ENCODE measurements at regions not wholly inside any gene's neighbourhood (a gene's known extent, or its start where the extent isn't known, plus 50 kb on each side); places are given as distances from the start of the nearest gene placed in this dataset.

DNA sequence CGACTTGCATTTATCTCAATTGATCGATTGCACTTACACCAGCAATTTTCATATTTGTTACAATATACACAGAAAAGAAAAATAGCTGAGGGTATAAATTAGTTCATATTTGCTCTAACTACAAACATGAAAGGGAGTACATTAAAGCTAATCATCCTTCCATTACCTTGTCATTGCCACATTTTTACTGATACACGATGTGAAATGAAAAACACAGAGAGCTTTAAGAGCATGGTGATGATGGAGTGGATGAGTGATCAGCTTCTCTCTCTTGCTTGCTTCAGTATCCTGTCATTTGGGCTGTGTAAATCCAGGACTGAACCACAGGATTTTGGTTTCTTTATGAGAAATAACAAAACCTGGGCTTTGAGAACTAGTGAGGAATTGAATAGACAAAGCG is 1207.5 kb upstream of the GOT2 start (continued):
- TF ChIP-seq, protein P1, sequence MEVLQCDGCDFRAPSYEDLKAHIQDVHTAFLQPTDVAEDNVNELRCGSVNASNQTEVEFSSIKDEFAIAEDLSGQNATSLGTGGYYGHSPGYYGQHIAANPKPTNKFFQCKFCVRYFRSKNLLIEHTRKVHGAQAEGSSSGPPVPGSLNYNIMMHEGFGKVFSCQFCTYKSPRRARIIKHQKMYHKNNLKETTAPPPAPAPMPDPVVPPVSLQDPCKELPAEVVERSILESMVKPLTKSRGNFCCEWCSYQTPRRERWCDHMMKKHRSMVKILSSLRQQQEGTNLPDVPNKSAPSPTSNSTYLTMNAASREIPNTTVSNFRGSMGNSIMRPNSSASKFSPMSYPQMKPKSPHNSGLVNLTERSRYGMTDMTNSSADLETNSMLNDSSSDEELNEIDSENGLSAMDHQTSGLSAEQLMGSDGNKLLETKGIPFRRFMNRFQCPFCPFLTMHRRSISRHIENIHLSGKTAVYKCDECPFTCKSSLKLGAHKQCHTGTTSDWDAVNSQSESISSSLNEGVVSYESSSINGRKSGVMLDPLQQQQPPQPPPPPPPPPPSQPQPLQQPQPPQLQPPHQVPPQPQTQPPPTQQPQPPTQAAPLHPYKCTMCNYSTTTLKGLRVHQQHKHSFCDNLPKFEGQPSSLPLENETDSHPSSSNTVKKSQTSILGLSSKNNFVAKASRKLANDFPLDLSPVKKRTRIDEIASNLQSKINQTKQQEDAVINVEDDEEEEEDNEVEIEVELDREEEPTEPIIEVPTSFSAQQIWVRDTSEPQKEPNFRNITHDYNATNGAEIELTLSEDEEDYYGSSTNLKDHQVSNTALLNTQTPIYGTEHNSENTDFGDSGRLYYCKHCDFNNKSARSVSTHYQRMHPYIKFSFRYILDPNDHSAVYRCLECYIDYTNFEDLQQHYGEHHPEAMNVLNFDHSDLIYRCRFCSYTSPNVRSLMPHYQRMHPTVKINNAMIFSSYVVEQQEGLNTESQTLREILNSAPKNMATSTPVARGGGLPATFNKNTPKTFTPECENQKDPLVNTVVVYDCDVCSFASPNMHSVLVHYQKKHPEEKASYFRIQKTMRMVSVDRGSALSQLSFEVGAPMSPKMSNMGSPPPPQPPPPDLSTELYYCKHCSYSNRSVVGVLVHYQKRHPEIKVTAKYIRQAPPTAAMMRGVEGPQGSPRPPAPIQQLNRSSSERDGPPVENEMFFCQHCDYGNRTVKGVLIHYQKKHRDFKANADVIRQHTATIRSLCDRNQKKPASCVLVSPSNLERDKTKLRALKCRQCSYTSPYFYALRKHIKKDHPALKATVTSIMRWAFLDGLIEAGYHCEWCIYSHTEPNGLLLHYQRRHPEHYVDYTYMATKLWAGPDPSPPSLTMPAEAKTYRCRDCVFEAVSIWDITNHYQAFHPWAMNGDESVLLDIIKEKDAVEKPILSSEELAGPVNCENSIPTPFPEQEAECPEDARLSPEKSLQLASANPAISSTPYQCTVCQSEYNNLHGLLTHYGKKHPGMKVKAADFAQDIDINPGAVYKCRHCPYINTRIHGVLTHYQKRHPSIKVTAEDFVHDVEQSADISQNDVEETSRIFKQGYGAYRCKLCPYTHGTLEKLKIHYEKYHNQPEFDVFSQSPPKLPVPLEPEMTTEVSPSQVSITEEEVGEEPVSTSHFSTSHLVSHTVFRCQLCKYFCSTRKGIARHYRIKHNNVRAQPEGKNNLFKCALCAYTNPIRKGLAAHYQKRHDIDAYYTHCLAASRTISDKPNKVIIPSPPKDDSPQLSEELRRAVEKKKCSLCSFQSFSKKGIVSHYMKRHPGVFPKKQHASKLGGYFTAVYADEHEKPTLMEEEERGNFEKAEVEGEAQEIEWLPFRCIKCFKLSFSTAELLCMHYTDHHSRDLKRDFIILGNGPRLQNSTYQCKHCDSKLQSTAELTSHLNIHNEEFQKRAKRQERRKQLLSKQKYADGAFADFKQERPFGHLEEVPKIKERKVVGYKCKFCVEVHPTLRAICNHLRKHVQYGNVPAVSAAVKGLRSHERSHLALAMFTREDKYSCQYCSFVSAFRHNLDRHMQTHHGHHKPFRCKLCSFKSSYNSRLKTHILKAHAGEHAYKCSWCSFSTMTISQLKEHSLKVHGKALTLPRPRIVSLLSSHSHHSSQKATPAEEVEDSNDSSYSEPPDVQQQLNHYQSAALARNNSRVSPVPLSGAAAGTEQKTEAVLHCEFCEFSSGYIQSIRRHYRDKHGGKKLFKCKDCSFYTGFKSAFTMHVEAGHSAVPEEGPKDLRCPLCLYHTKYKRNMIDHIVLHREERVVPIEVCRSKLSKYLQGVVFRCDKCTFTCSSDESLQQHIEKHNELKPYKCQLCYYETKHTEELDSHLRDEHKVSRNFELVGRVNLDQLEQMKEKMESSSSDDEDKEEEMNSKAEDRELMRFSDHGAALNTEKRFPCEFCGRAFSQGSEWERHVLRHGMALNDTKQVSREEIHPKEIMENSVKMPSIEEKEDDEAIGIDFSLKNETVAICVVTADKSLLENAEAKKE (CRISPR knock-in tag; IDR thresholded peaks at IDR 0.05) = no peak
- no peak for TF ChIP-seq ZNF331 (CRISPR knock-in tag; IDR thresholded peaks at IDR 0.05; ENCODE audit: low read depth)

DNA sequence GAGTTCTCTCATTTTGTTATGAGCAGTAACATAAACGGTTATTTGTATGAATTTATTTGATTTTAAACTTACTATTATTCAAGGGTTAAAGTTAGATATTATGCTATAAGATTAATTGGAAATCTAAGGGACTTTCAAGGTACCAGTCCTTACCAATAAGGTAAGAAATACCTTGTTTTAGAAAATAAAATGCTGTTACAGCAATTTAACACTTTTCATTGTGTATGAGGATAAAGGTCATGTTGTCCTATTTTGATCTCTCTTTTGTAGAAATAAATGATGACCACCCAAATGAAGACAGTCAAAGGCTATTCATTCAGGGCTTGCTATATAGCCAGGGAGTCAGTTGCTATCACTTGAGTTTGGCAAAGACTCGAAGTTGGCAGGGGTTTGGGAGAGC is 1185.9 kb upstream of the GOT2 start:
- no peak for DNase-seq (ENCODE audit: low spot score)
- ATAC-seq = no peak
- Histone ChIP-seq H3F3A (replicated peaks; ENCODE audit: low read depth) (no peaks in the 10 kb centered on the region), H3K36me3 (ENCODE audit: insufficient read depth) (no peaks in the 10 kb centered on the region), H3K79me2 (replicated peaks; ENCODE audit: insufficient read depth) (no peaks in the 10 kb centered on the region), H3K4me3 (no peak overlapping the region), H3K4me2 (no peak overlapping the region), H4K20me1 (replicated peaks; ENCODE audit: insufficient read depth) (no peaks in the 10 kb centered on the region), H3K27me3 (ENCODE audit: insufficient read depth) (no peaks in the 10 kb centered on the region), H2AFZ (no peak overlapping the region), H3K9me2 (ENCODE audit: insufficient read depth) (no peaks in the 10 kb centered on the region), H3K4me1 (ENCODE audit: insufficient read depth) (peaks cover 6% of the 10 kb centered on the region; the same call in 1 of the 2 replicates), H3K27ac (ENCODE audit: low read depth) (no peak overlapping the region)
- Mint-ChIP-seq H3K9me3 (no peaks in the 10 kb centered on the region), H3K4me3 (no peak overlapping the region), H3K4me1 (no peaks in the 10 kb centered on the region; the same call in 2 of the 3 replicates), H3K27ac (no peak overlapping the region), H3K27me3 (ENCODE audit: insufficient read depth, low read depth, poor library complexity) (no peaks in the 10 kb centered on the region), H3K36me3 (ENCODE audit: low read depth) (no peaks in the 10 kb centered on the region)
- TF ChIP-seq, protein P2, sequence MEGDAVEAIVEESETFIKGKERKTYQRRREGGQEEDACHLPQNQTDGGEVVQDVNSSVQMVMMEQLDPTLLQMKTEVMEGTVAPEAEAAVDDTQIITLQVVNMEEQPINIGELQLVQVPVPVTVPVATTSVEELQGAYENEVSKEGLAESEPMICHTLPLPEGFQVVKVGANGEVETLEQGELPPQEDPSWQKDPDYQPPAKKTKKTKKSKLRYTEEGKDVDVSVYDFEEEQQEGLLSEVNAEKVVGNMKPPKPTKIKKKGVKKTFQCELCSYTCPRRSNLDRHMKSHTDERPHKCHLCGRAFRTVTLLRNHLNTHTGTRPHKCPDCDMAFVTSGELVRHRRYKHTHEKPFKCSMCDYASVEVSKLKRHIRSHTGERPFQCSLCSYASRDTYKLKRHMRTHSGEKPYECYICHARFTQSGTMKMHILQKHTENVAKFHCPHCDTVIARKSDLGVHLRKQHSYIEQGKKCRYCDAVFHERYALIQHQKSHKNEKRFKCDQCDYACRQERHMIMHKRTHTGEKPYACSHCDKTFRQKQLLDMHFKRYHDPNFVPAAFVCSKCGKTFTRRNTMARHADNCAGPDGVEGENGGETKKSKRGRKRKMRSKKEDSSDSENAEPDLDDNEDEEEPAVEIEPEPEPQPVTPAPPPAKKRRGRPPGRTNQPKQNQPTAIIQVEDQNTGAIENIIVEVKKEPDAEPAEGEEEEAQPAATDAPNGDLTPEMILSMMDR (conservative IDR thresholded peaks at IDR 0.05; ENCODE audit: low read depth in 2 of 2) = no peak
- TF ChIP-seq EZH2 (IDR thresholded peaks at IDR 0.05; ENCODE audit: low read depth, unreplicated experiment) (no peak), STAT1 (IDR thresholded peaks at IDR 0.05; ENCODE audit: unreplicated experiment) (no peak), NANOG (IDR thresholded peaks at IDR 0.05; ENCODE audit: borderline replicate concordance) (no peak), POLR2AphosphoS5 (IDR thresholded peaks at IDR 0.05; ENCODE audit: low read depth) (no peak), ZNF331 (CRISPR knock-in tag; IDR thresholded peaks at IDR 0.05; ENCODE audit: low read depth) (no peak), CREB1 (CRISPR knock-in tag; IDR thresholded peaks at IDR 0.05; ENCODE audit: low read depth) (no peak), EZH2phosphoT487 (IDR thresholded peaks at IDR 0.05; ENCODE audit: unreplicated experiment) (no peak), ZNF114 (CRISPR knock-in tag; IDR thresholded peaks at IDR 0.05) (no peak), JUNB (IDR thresholded peaks at IDR 0.05; ENCODE audit: unreplicated experiment) (no peak)
- TF ChIP-seq, protein P3, sequence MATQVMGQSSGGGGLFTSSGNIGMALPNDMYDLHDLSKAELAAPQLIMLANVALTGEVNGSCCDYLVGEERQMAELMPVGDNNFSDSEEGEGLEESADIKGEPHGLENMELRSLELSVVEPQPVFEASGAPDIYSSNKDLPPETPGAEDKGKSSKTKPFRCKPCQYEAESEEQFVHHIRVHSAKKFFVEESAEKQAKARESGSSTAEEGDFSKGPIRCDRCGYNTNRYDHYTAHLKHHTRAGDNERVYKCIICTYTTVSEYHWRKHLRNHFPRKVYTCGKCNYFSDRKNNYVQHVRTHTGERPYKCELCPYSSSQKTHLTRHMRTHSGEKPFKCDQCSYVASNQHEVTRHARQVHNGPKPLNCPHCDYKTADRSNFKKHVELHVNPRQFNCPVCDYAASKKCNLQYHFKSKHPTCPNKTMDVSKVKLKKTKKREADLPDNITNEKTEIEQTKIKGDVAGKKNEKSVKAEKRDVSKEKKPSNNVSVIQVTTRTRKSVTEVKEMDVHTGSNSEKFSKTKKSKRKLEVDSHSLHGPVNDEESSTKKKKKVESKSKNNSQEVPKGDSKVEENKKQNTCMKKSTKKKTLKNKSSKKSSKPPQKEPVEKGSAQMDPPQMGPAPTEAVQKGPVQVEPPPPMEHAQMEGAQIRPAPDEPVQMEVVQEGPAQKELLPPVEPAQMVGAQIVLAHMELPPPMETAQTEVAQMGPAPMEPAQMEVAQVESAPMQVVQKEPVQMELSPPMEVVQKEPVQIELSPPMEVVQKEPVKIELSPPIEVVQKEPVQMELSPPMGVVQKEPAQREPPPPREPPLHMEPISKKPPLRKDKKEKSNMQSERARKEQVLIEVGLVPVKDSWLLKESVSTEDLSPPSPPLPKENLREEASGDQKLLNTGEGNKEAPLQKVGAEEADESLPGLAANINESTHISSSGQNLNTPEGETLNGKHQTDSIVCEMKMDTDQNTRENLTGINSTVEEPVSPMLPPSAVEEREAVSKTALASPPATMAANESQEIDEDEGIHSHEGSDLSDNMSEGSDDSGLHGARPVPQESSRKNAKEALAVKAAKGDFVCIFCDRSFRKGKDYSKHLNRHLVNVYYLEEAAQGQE (IDR thresholded peaks at IDR 0.05; ENCODE audit: unreplicated experiment) = no peak
- TF ChIP-seq, protein P4, sequence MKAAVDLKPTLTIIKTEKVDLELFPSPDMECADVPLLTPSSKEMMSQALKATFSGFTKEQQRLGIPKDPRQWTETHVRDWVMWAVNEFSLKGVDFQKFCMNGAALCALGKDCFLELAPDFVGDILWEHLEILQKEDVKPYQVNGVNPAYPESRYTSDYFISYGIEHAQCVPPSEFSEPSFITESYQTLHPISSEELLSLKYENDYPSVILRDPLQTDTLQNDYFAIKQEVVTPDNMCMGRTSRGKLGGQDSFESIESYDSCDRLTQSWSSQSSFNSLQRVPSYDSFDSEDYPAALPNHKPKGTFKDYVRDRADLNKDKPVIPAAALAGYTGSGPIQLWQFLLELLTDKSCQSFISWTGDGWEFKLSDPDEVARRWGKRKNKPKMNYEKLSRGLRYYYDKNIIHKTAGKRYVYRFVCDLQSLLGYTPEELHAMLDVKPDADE (IDR thresholded peaks at IDR 0.05) = no peak
